Right atrium auricular region (tissue), 2 donors: ENCODE measurements at regions not wholly inside any gene's neighbourhood (a gene's known extent, or its start where the extent isn't known, plus 50 kb on each side); places are given as distances from the start of the nearest gene placed in this dataset.
A peak's percentile ranks its signal among the peaks of the same experiment; 100 is the strongest.

Experiments
- DNase-seq: peaks from one replicate; pipeline ENCODE4 v3.0.0-alpha.2; 2019; ENCODE audit warnings: low spot score
- H3K27ac ChIP-seq, 2 donors: fragments of 200-600 bp; sonication (generic); 1 replicate in 1 of 2; 2 replicates in 1 of 2; pipeline ENCODE4 v1.5.1; 2016 to 2019
- H3K27me3 ChIP-seq, 2 donors: fragments of 200-600 bp; sonication (generic); one replicate each; pipeline versions ENCODE4 v1.5.1 to v1.6.0; 2017 to 2019
- H3K36me3 ChIP-seq: fragments of 200-600 bp; sonication (generic); one replicate; pipeline ENCODE4 v1.5.1; 2016
- H3K4me1 ChIP-seq, 2 donors: fragments of 200-600 bp; sonication (generic); one replicate each; pipeline versions ENCODE4 v1.5.1 to v1.6.0; 2017 to 2019
- H3K4me3 ChIP-seq, 2 donors: fragments of 200-600 bp; sonication (generic); 1 replicate in 1 of 2; 2 replicates in 1 of 2; pipeline ENCODE4 v1.5.1; 2017 to 2019; ENCODE audit warnings: mild to moderate bottlenecking in 1 of 2, moderate library complexity in 1 of 2
- H3K9me3 ChIP-seq, 2 donors: fragments of 200-600 bp; sonication (generic); one replicate each; pipeline ENCODE4 v1.5.1; 2019
- CTCF ChIP-seq, 2 donors: fragments of 200-600 bp; sonication (generic); IDR thresholded peaks; one replicate each; pipeline ENCODE4 v1.5.1; 2019; ENCODE audit warnings: antibody characterized with exemption in 2 of 2

GRCh38 chr4:10197952-10198351 lies 81.4 kb upstream of the WDR1 start:
- Histone ChIP-seq H3K27ac (no peak overlapping the region), H3K36me3 (no peaks in the 10 kb centered on the region), H3K27me3 (no peaks in the 10 kb centered on the region), H3K4me3 (no peak overlapping the region), H3K4me1 (no peaks in the 10 kb centered on the region), H3K9me3 (no peaks in the 10 kb centered on the region)
- no peak for TF ChIP-seq CTCF (IDR thresholded peaks at IDR 0.05)
- no peak for DNase-seq

- no peak for DNase-seq
- H3K9me3 ChIP-seq, result no peaks in the 10 kb centered on the region
- H3K4me1 ChIP-seq, result no peaks in the 10 kb centered on the region
- H3K4me3 ChIP-seq, result no peak overlapping the region
- H3K27me3 ChIP-seq, result no peaks in the 10 kb centered on the region
- no peak overlapping the region for H3K27ac ChIP-seq
- H3K36me3 ChIP-seq, result no peaks in the 10 kb centered on the region
- no peak for TF ChIP-seq CTCF (IDR thresholded peaks at IDR 0.05)
These were observed 79.6 kb upstream of the WDR1 start for GRCh38 chr4:10196191-10196590.

GRCh38 chr4:10192331-10192730 lies 75.7 kb upstream of the WDR1 start:
- TF ChIP-seq CTCF (IDR thresholded peaks at IDR 0.05), result peak in 1 of 2 donors; percentile 10
- H3K27ac ChIP-seq, result no peak overlapping the region
- no peaks in the 10 kb centered on the region for H3K36me3 ChIP-seq
- no peak overlapping the region for H3K4me3 ChIP-seq
- no peaks in the 10 kb centered on the region for H3K27me3 ChIP-seq
- no peaks in the 10 kb centered on the region for H3K4me1 ChIP-seq
- no peaks in the 10 kb centered on the region for H3K9me3 ChIP-seq
- DNase-seq, result no peak

GRCh38 chr4:10188400-10189004 lies 71.9 kb upstream of the WDR1 start:
- Histone ChIP-seq H3K4me1 (peaks cover 0 to 10% of the 10 kb centered on the region in 2 donors), H3K27me3 (no peaks in the 10 kb centered on the region), H3K9me3 (no peaks in the 10 kb centered on the region), H3K36me3 (no peaks in the 10 kb centered on the region), H3K4me3 (no peak overlapping the region), H3K27ac (no peak overlapping the region)
- no peak for DNase-seq
- no peak for TF ChIP-seq CTCF (IDR thresholded peaks at IDR 0.05)

- Histone ChIP-seq H3K4me1 (peaks cover 0 to 10% of the 10 kb centered on the region in 2 donors), H3K4me3 (no peak overlapping the region), H3K9me3 (no peaks in the 10 kb centered on the region), H3K27ac (peak overlapping the region; percentile 24 to 76), H3K27me3 (no peaks in the 10 kb centered on the region), H3K36me3 (no peaks in the 10 kb centered on the region)
- no peak for DNase-seq
- TF ChIP-seq CTCF (IDR thresholded peaks at IDR 0.05), result peak in 1 of 2 donors; percentile 27
These were observed 69.9 kb upstream of the WDR1 start for GRCh38 chr4:10186228-10187214.
